Endothelial cell of umbilical vein (primary cell): ENCODE measurements at regions not wholly inside any gene's neighbourhood (a gene's known extent, or its start where the extent isn't known, plus 50 kb on each side); places are given as distances from the start of the nearest gene placed in this dataset.

Source experiments
- BruUV-seq: library from RNA; stranded (reverse); fragments of 400-500 nt; replicated peaks from 2 replicates; lab custom pipeline; 2021; lab: Mats Ljungman, UMichigan
- CTCF ChIA-PET: fragments of 300-600, 350-600 bp; sonication (Branson Sonifier 250); formaldehyde crosslinking; loops from one replicate; lab custom pipeline; 2021; ENCODE audit warnings: antibody characterized with exemption, inconsistent platforms; lab: Charles Lee
- POLR2A ChIA-PET: fragments of 300-600, 350-600 bp; sonication (Branson Sonifier 250); formaldehyde crosslinking; loops from one replicate; lab custom pipeline; 2021; ENCODE audit warnings: antibody characterized with exemption, inconsistent platforms; lab: Charles Lee
- DNase-seq: peaks from one replicate; pipeline ENCODE4 v3.0.0-alpha.2; 2011; ENCODE audit warnings: low read depth, low spot score
- FAIRE-seq: peaks from 2 replicates; lab custom pipeline; 2011; peaks lifted over from hg19 to GRCh38; lab: Jason Lieb, UNC
- H2AFZ ChIP-seq: 2 replicates; pipeline ENCODE4 v1.6.0; 2012; ENCODE audit warnings: low read depth, low read length, control low read depth, inconsistent platforms
- H3K27ac ChIP-seq: 2 replicates; pipeline ENCODE4 v1.5.1; 2011; ENCODE audit warnings: low read depth, mild to moderate bottlenecking, control low read depth, low read length, moderate library complexity; ENCODE audit not compliant: insufficient read depth
- H3K27me3 ChIP-seq, 2 experiments: 2 replicates each; pipeline versions ENCODE4 v1.6.0 to v1.6.1; 2011; ENCODE audit warnings: low read length in 2 of 2, mixed read lengths in 1 of 2; ENCODE audit not compliant: control insufficient read depth in 2 of 2, insufficient read depth in 2 of 2
- H3K36me3 ChIP-seq, 2 experiments: 2 replicates in 1 of 2; 3 replicates in 1 of 2; pipeline ENCODE4 v1.5.1; 2011; ENCODE audit warnings: low read length in 2 of 2, mild to moderate bottlenecking in 1 of 2, moderate library complexity in 1 of 2; ENCODE audit not compliant: control insufficient read depth in 2 of 2, insufficient read depth in 2 of 2; ENCODE audit errors: extremely low read depth in 1 of 2
- H3K4me1 ChIP-seq: 3 replicates; pipeline ENCODE4 v1.5.1; 2011; ENCODE audit warnings: mild to moderate bottlenecking, low read length; ENCODE audit not compliant: control insufficient read depth, insufficient read depth; ENCODE audit errors: extremely low read depth
- H3K4me2 ChIP-seq: 2 replicates; pipeline ENCODE4 v1.6.1; 2011; ENCODE audit warnings: low read length, control low read depth, mixed read lengths; ENCODE audit not compliant: insufficient read depth
- H3K4me3 ChIP-seq, 3 experiments: fragments of 200-600 bp in 1 of 3; sonication (generic), shearing (Covaris generic) in 1 of 3; replicated peaks in 1 of 3; 2 replicates each; pipeline ENCODE4 v1.5.1; 2011 to 2016; ENCODE audit warnings: control low read depth in 3 of 3, low read length in 3 of 3, mild to moderate bottlenecking in 2 of 3, inconsistent platforms in 1 of 3, low read depth in 1 of 3, moderate library complexity in 1 of 3; ENCODE audit not compliant: insufficient read depth in 1 of 3
- H3K79me2 ChIP-seq: 2 replicates; pipeline ENCODE4 v1.6.0; 2012; ENCODE audit warnings: low read length, inconsistent platforms; ENCODE audit not compliant: control insufficient read depth, insufficient read depth
- H3K9ac ChIP-seq: replicated peaks from 2 replicates; pipeline ENCODE3; 2011; ENCODE audit warnings: low read length, control low read depth; ENCODE audit not compliant: insufficient read depth; ENCODE audit errors: extremely low read depth
- H3K9me1 ChIP-seq: replicated peaks from 3 replicates; pipeline ENCODE4 v1.6.0; 2011; ENCODE audit warnings: mild to moderate bottlenecking, low read length; ENCODE audit not compliant: control insufficient read depth, insufficient read depth; ENCODE audit errors: extremely low read depth
- H3K9me3 ChIP-seq: replicated peaks from 2 replicates; pipeline ENCODE4 v1.5.1; 2012; ENCODE audit warnings: low read length, inconsistent platforms; ENCODE audit not compliant: control insufficient read depth, insufficient read depth
- H4K20me1 ChIP-seq: replicated peaks from 2 replicates; pipeline ENCODE3; 2011; ENCODE audit warnings: mild to moderate bottlenecking, low read length; ENCODE audit not compliant: control insufficient read depth, insufficient read depth; ENCODE audit errors: extremely low read depth
- EZH2 ChIP-seq: IDR thresholded peaks from 2 replicates; pipeline ENCODE4 v1.6.1; 2012; ENCODE audit warnings: borderline replicate concordance, low read depth, mild to moderate bottlenecking, moderate library complexity, low read length, inconsistent platforms; ENCODE audit not compliant: severe bottlenecking
- FOS ChIP-seq: IDR thresholded peaks from 2 replicates; pipeline ENCODE4 v1.6.1; 2011; ENCODE audit warnings: mild to moderate bottlenecking, low read length, moderate library complexity, borderline replicate concordance; ENCODE audit not compliant: insufficient read depth
- GATA2 ChIP-seq: IDR thresholded peaks from 2 replicates; pipeline ENCODE4 v1.7.0; 2011; ENCODE audit warnings: low read depth, mild to moderate bottlenecking, moderate library complexity, mixed read lengths, low read length; ENCODE audit not compliant: insufficient read length, insufficient read depth
- JUN ChIP-seq: IDR thresholded peaks from 2 replicates; pipeline ENCODE4 v1.6.1; 2011; ENCODE audit warnings: borderline replicate concordance, low read depth; ENCODE audit not compliant: insufficient read length, insufficient read depth
- MAX ChIP-seq: IDR thresholded peaks from 2 replicates; pipeline ENCODE4 v1.6.1; 2011; ENCODE audit not compliant: insufficient read depth, insufficient read length
- MYC ChIP-seq: IDR thresholded peaks from one replicate; pipeline ENCODE4 v1.6.1; 2011; ENCODE audit warnings: mild to moderate bottlenecking, low read depth, low read length
- POLR2A ChIP-seq: IDR thresholded peaks from 2 replicates; pipeline ENCODE4 v1.6.1; 2012; ENCODE audit warnings: low read depth, mild to moderate bottlenecking, control low read depth, low read length
- POLR2AphosphoS5 ChIP-seq: IDR thresholded peaks from 2 replicates; pipeline ENCODE4 v1.6.1; 2012; ENCODE audit warnings: low read depth, mild to moderate bottlenecking, control low read depth, low read length, moderate library complexity; ENCODE audit not compliant: insufficient read depth
- dilution Hi-C: fragments of 300-500 bp; cut with MboI; formaldehyde crosslinking; loops from one replicate; pipeline ENCODE4 v1.15.0; 2019; ENCODE audit warnings: low sequenced_read_pairs; ENCODE audit not compliant: extremely low pct_ligation_motif_present
- intact Hi-C: fragments of 100-400 bp; cut with micrococcal nuclease; formaldehyde crosslinking; loops from one replicate; pipeline ENCODE4 v1.10.0; 2022
- TF ChIP-seq, protein P1 (sequence below), 2 donors: IDR thresholded peaks; 1 replicate in 1 of 2; 2 replicates in 1 of 2; pipeline ENCODE4 v1.5.1; 2011; ENCODE audit warnings: low read length in 2 of 2, mild to moderate bottlenecking in 2 of 2, moderate library complexity in 2 of 2, control low read depth in 1 of 2, inconsistent platforms in 1 of 2, low read depth in 1 of 2; ENCODE audit not compliant: insufficient read depth in 1 of 2; ENCODE audit errors: extremely low read depth in 1 of 2

- H3K9ac ChIP-seq = no peak overlapping the region
- ChIA-PET CTCF (no interaction called here), POLR2A (no interaction called here)
- H3K79me2 ChIP-seq = no peaks in the 10 kb centered on the region
- no peaks in the 10 kb centered on the region for H4K20me1 ChIP-seq
- no peak overlapping the region for H3K4me3 ChIP-seq
- intact Hi-C loops = no loop called here
- H3K4me2 ChIP-seq = no peak overlapping the region
- no peaks in the 10 kb centered on the region for H3K4me1 ChIP-seq
- no peaks in the 10 kb centered on the region for H3K27me3 ChIP-seq
- no peaks in the 10 kb centered on the region for H3K9me1 ChIP-seq
- H3K27ac ChIP-seq = no peak overlapping the region
- FAIRE-seq = no peak
- H3K9me3 ChIP-seq = peaks cover 3% of the 10 kb centered on the region
- no peak for DNase-seq
- TF ChIP-seq GATA2 (no peak), POLR2AphosphoS5 (no peak), FOS (no peak), EZH2 (no peak), MAX (no peak), JUN (no peak), MYC (no peak), POLR2A (no peak)
- TF ChIP-seq, protein P1, sequence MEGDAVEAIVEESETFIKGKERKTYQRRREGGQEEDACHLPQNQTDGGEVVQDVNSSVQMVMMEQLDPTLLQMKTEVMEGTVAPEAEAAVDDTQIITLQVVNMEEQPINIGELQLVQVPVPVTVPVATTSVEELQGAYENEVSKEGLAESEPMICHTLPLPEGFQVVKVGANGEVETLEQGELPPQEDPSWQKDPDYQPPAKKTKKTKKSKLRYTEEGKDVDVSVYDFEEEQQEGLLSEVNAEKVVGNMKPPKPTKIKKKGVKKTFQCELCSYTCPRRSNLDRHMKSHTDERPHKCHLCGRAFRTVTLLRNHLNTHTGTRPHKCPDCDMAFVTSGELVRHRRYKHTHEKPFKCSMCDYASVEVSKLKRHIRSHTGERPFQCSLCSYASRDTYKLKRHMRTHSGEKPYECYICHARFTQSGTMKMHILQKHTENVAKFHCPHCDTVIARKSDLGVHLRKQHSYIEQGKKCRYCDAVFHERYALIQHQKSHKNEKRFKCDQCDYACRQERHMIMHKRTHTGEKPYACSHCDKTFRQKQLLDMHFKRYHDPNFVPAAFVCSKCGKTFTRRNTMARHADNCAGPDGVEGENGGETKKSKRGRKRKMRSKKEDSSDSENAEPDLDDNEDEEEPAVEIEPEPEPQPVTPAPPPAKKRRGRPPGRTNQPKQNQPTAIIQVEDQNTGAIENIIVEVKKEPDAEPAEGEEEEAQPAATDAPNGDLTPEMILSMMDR (IDR thresholded peaks at IDR 0.05; ENCODE audit: extremely low read depth in 1 of 2, insufficient read depth in 1 of 2, low read depth in 1 of 2, low read length in 2 of 2) = no peak
- BruUV-seq = no TSS peak
- dilution Hi-C loops = no loop called here
- no peaks in the 10 kb centered on the region for H3K36me3 ChIP-seq
- H2AFZ ChIP-seq = no peak overlapping the region
These were observed 269.4 kb downstream of the TDRD15 start for GRCh38 chr2:21393173-21393572.
